ENCODE measurements at regions not wholly inside any gene's neighbourhood (a gene's known extent, or its start where the extent isn't known, plus 50 kb on each side); places are given as distances from the start of the nearest gene placed in this dataset.

DNA sequence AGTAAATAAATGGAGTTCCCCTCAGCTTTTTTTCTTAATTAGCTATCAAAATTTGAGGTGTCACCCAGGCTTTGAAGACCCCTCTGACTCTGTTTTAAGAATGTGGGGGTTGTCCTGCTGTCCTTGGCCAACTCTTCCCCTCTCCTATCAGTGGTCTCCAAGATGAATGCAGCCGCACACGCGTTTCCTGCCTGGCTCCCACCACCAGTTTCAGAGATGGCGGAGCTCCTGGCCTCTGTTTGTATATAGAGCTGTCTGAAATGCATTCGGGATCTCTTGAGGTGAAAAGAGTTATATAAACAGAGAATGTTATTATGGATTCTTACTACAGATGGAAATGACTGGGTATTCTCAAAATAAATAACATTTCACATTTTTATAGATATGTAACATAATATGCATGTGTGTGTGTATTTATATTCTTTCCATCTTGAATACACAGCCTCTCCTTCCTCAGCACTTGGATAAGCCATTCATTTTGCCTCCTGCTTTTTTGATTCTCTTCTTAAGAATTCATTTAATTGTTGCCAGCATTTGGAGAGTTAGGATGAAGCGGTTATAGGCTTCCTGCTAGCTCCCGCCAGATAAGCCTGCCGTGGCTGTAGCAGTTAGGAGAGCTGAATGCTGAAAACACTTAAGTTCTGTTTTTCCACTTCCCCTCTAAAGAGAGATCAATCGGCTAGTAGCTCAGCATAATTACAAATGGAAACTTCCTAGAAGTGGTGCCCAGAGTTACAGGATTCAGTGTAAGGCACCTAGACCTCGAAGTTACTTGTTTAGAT, 659.3 kb upstream of the FANCL start:
- no peak overlapping the region for H3K27ac ChIP-seq
- H3K4me3 ChIP-seq (ENCODE audit: low read depth, low read length) = no peak overlapping the region
- no peak for DNase-seq

GRCh38 chr2:58899692-58900091, 658.6 kb upstream of the FANCL start:
- H3K27ac ChIP-seq = no peak overlapping the region
- no peaks in the 10 kb centered on the region for H3K27me3 ChIP-seq (ENCODE audit: insufficient read depth, low read depth, severe bottlenecking)
- no peaks in the 10 kb centered on the region for H3K9me3 ChIP-seq (ENCODE audit: severe bottlenecking)
- no peaks in the 10 kb centered on the region for H3K36me3 ChIP-seq
- H3K4me3 ChIP-seq (ENCODE audit: low read depth, low read length) = no peak overlapping the region
- no peak for TF ChIP-seq CTCF (IDR thresholded peaks at IDR 0.05; ENCODE audit: low read depth, low read length)
- no peak for DNase-seq

More for the DNA sequence above, 659.3 kb upstream of the FANCL start:
- Histone ChIP-seq H3K9me3 (ENCODE audit: severe bottlenecking) (no peaks in the 10 kb centered on the region), H3K27me3 (ENCODE audit: insufficient read depth, low read depth, severe bottlenecking) (no peaks in the 10 kb centered on the region), H3K36me3 (no peaks in the 10 kb centered on the region)
- no peak for TF ChIP-seq CTCF (IDR thresholded peaks at IDR 0.05; ENCODE audit: low read depth, low read length)

- Histone ChIP-seq H3K27ac (no peak overlapping the region), H3K27me3 (ENCODE audit: insufficient read depth, low read depth, severe bottlenecking) (no peaks in the 10 kb centered on the region), H3K9me3 (ENCODE audit: severe bottlenecking) (no peaks in the 10 kb centered on the region), H3K36me3 (no peaks in the 10 kb centered on the region), H3K4me3 (ENCODE audit: low read depth, low read length) (no peak overlapping the region)
- TF ChIP-seq CTCF (IDR thresholded peaks at IDR 0.05; ENCODE audit: low read depth, low read length) = no peak
- no peak for DNase-seq
Measured at GRCh38 chr2:58896638-58897037, 655.5 kb upstream of the FANCL start.

DNA sequence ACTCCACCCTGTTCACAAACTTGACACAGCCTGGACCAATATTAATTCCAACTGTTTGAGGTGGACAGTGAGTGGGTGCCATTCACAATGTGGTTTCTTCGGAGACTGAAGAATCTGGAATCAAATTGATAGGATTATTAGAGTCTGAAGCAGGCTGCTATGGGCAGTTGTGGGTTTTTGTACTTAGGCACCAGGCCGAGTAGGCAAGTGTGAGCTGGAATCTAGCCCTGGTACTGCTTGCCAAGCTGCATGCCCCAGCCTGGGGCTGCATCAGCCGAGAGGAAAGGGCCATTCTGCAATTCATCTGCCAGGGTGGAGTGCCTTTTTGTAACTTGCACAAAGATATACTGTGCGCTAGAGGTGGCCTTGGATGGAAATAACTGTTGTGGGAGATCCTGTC, 654.7 kb upstream of the FANCL start:
- Histone ChIP-seq H3K4me3 (ENCODE audit: low read depth, low read length) (no peak overlapping the region), H3K27ac (no peak overlapping the region), H3K27me3 (ENCODE audit: insufficient read depth, low read depth, severe bottlenecking) (no peaks in the 10 kb centered on the region), H3K9me3 (ENCODE audit: severe bottlenecking) (no peaks in the 10 kb centered on the region), H3K36me3 (no peaks in the 10 kb centered on the region)
- TF ChIP-seq CTCF (IDR thresholded peaks at IDR 0.05; ENCODE audit: low read depth, low read length) = no peak
- no peak for DNase-seq

- DNase-seq = no peak
- H3K9me3 ChIP-seq (ENCODE audit: severe bottlenecking) = no peaks in the 10 kb centered on the region
- no peak overlapping the region for H3K27ac ChIP-seq
- no peaks in the 10 kb centered on the region for H3K27me3 ChIP-seq (ENCODE audit: insufficient read depth, low read depth, severe bottlenecking)
- H3K4me3 ChIP-seq (ENCODE audit: low read depth, low read length) = no peak overlapping the region
- TF ChIP-seq CTCF (IDR thresholded peaks at IDR 0.05; ENCODE audit: low read depth, low read length) = no peak
- no peaks in the 10 kb centered on the region for H3K36me3 ChIP-seq
Measured at GRCh38 chr2:58893656-58894351, 652.7 kb upstream of the FANCL start.

Data from WERI-Rb-1 (cell line).